Fibroblast of mammary gland (primary cell): ENCODE measurements at regions not wholly inside any gene's neighbourhood (a gene's known extent, or its start where the extent isn't known, plus 50 kb on each side); places are given as distances from the start of the nearest gene placed in this dataset.

ENCODE experiments used
- DNase-seq: peaks from one replicate; pipeline ENCODE4 v3.0.0-alpha.2; 2010; ENCODE audit warnings: low read depth
- H3K4me3 ChIP-seq: 2 replicates; pipeline ENCODE4 v1.5.1; 2011; ENCODE audit warnings: low read depth, mild to moderate bottlenecking, low read length, moderate library complexity; ENCODE audit not compliant: control insufficient read depth
- TF ChIP-seq, protein P1 (sequence below): conservative IDR thresholded peaks from 2 replicates; pipeline ENCODE4 v1.5.1; 2011; ENCODE audit warnings: low read depth, low read length, inconsistent platforms; ENCODE audit not compliant: control insufficient read depth, insufficient read depth

DNA sequence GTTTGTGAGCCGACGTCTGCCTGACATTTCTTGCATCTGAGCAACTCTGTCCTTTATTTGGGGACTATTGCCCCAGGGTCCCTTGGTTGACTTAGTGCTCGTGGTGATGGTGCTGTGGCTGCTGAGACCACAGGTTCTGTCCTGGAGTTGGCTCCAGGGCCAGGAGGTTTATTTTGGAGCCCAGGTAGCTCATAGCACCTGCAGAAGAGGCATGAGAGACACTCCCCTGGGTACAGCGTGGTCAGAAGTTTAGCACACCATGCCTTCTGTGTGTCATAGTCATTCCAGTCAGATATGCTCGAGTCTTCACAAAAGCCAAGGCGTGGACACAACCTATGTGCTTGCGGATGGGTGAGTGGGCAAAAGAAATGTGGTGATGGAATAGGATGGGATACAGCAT is 496.9 kb downstream of the TCERG1L start:
- no peak overlapping the region for H3K4me3 ChIP-seq
- TF ChIP-seq, protein P1, sequence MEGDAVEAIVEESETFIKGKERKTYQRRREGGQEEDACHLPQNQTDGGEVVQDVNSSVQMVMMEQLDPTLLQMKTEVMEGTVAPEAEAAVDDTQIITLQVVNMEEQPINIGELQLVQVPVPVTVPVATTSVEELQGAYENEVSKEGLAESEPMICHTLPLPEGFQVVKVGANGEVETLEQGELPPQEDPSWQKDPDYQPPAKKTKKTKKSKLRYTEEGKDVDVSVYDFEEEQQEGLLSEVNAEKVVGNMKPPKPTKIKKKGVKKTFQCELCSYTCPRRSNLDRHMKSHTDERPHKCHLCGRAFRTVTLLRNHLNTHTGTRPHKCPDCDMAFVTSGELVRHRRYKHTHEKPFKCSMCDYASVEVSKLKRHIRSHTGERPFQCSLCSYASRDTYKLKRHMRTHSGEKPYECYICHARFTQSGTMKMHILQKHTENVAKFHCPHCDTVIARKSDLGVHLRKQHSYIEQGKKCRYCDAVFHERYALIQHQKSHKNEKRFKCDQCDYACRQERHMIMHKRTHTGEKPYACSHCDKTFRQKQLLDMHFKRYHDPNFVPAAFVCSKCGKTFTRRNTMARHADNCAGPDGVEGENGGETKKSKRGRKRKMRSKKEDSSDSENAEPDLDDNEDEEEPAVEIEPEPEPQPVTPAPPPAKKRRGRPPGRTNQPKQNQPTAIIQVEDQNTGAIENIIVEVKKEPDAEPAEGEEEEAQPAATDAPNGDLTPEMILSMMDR = no peak
- DNase-seq = no peak

DNA sequence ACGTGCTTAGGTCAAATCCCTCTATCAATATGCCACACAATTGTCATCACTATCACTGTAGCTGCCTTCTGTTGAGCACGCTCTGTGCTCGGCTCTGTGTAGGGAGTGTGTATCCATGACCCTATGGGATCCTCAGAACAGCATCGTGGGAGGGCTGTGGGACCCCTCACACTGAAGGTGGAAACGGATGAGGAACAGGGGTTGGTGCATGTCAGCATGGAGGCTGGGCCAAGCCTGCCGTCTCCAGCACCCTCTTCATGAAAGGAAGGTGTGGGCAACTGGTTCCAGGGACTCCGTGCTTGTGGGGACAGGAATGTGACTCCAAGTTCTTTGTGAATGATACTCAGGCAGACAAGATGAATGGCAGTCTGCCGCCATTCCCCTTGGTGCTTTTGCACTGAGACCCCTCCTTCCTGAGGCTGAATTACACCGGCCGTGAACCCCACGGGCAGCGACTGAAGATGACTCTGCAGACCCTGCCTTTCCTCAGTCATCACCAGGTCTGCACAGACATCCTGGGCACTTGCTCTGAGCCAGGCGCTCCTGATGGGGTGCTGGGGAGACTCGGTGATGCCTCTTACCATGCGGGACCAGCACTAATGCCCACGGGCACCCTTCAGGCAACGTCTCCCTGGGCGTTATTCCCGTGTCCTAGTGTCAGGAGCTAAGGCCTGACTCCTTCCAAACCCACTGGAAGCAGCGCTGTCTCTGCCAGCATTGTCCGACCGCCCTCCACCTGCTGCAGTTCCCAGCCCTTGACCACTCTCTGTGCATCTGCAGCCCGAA is 495.2 kb downstream of the TCERG1L start:
- DNase-seq = no peak
- TF ChIP-seq, protein P1 = no peak
- no peak overlapping the region for H3K4me3 ChIP-seq

DNA sequence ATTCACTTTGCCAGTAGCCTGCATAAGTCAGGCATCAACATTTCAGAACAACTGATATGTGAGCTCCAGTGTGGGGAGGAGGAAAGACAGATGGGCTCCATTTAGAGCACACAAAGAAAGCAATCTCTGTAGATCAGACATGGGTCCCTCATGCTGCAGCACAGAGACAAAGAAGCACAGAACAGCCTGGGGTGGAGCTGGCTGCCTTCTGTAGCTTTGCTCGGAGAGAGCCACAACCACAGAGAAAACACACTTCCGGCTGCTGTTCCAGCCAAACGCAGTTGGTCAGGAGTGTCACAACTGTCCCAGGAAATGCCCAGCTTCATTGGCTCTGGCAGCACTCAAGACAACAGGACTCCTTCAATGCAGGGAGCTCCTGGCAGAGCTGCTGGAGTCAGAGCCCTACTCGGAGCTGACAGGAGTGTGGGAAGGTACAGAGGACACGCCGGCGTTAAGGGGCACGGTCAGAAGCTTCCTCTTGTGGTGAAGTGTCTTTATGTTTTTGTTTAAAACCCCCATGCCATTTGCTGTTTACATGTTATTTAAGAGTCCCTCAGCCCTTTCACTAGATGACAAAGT is 494.4 kb downstream of the TCERG1L start:
- H3K4me3 ChIP-seq = no peak overlapping the region
- TF ChIP-seq, protein P1 = no peak
- DNase-seq = no peak

DNA sequence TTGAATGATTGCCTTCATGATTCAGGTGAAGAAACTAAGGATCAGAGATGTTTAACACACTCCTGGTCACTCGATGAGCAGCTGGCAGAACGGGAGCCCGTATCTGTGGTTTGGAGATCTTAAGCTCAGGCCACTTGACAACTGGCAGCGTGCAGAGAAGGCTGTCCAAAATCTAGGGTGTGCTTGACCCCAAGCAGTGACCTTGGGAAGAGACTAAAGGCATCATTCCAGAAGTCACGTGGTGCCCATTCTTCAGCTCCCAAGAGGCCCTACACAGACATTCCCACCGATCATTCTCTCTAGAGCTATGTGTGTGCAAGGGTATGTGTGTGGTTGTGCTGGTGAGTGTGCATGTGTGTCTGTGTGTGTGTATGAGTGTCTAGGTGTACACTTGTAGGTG is 493.8 kb downstream of the TCERG1L start:
- DNase-seq = no peak
- TF ChIP-seq, protein P1 = no peak
- H3K4me3 ChIP-seq = no peak overlapping the region

DNA sequence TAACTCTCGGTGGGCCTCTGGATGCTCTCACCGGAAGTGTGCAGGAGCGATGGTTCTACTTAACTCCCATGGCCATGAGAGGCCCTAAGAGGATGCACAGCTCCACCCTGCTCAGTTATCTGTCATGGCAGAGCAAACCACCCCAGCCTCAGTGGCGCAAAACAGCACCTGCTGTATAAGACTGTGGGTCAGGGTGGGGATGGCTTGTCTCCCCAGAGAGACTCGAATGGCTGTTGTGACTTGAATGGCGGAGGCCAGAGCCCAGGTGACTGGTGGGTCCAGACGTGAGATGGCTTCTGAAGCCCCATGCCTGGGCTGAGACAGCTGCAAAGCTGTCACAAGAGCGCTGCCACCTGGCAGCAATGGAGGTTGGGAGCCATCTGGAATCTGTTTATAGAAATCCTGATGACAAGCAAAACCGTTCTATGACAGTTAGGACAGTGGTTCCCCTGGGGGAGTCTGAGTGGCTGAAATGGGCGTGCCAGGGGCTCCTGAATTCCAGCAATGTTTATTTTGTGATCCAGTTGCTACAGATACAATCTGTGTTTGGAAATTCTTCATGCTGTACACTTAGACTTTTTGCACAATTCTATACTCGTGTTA is 490.5 kb downstream of the TCERG1L start:
- TF ChIP-seq, protein P1 = no peak
- DNase-seq = no peak
- H3K4me3 ChIP-seq = no peak overlapping the region

DNA sequence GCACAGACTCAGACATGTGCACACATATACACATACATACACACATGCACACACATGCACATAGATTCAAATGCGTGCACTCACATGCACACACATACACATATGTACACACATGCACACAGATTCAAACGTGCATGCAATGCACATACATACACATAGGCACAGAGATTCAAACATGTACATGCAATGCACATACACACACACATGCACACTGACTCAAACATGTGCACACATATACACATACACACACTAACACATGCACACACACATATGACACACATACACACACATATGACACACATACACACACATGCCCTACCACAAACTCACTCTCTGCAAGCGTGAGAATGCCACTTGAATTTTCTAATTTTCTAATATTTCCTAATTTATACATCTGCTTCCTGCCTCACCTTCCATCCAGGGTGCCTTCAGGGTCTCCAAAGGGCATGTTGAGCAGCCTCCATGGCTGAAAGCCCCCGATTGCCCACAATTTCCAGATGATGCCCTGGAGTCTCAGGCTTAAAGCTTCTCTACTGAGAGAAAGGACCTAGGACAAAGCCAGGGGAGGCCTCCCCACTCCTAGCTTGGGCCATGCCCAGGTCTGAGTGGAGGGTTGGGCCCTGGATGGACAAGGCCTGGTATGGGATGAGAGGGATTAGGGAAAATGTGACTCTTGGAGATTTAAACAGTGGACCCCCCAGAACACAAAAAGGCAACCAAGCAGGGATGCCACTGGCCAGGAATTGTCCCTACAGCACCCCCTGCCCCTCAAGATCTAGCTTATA is 487.1 kb downstream of the TCERG1L start:
- no peak overlapping the region for H3K4me3 ChIP-seq
- TF ChIP-seq, protein P1 = no peak
- no peak for DNase-seq
